HG02943 (cell line): ENCODE measurements at regions not wholly inside any gene's neighbourhood (a gene's known extent, or its start where the extent isn't known, plus 50 kb on each side); places are given as distances from the start of the nearest gene placed in this dataset.
A peak's percentile ranks its signal among the peaks of the same experiment; 100 is the strongest.

Source experiments
- ATAC-seq: cut with Tn5 transposase; IDR thresholded peaks from one replicate; pipeline ENCODE4 v1.9.1; 2021; ENCODE audit warnings: mild to moderate bottlenecking, low read depth, moderate library complexity; ENCODE audit not compliant: unreplicated experiment

- no peak for ATAC-seq
These were observed 130.8 kb upstream of the LNX1 start for GRCh38 chr4:53722110-53722509.

- ATAC-seq = no peak
These were observed 130.0 kb upstream of the LNX1 start for GRCh38 chr4:53721263-53721662.

- no peak for ATAC-seq
These were observed 129.5 kb upstream of the LNX1 start for GRCh38 chr4:53720776-53721175.

- ATAC-seq = no peak
These were observed 125.8 kb upstream of the LNX1 start for GRCh38 chr4:53717064-53717549.

GRCh38 chr4:53716471-53717063, 125.3 kb upstream of the LNX1 start:
- ATAC-seq = no peak

- no peak for ATAC-seq
These were observed 124.7 kb upstream of the LNX1 start for GRCh38 chr4:53716011-53716410.

GRCh38 chr4:53714236-53715140, 123.2 kb upstream of the LNX1 start:
- no peak for ATAC-seq

GRCh38 chr4:53713767-53714166, 122.5 kb upstream of the LNX1 start:
- ATAC-seq = no peak

GRCh38 chr4:53713296-53713695, 122.0 kb upstream of the LNX1 start:
- no peak for ATAC-seq

- ATAC-seq = no peak
These were observed 121.2 kb upstream of the LNX1 start for GRCh38 chr4:53712408-53713020.

- no peak for ATAC-seq
These were observed 120.6 kb upstream of the LNX1 start for GRCh38 chr4:53711926-53712325.

- ATAC-seq = no peak
These were observed 118.4 kb upstream of the LNX1 start for GRCh38 chr4:53709693-53710092.

GRCh38 chr4:53707491-53707890, 116.2 kb upstream of the LNX1 start:
- no peak for ATAC-seq

GRCh38 chr4:53706422-53707032, 115.2 kb upstream of the LNX1 start:
- no peak for ATAC-seq

- ATAC-seq = no peak
These were observed 114.7 kb upstream of the LNX1 start for GRCh38 chr4:53705972-53706371.

GRCh38 chr4:53705151-53705764, 114.0 kb upstream of the LNX1 start:
- ATAC-seq = no peak

GRCh38 chr4:53704329-53704728, 113.0 kb upstream of the LNX1 start:
- ATAC-seq = no peak

GRCh38 chr4:53703267-53703655, 112.0 kb upstream of the LNX1 start:
- ATAC-seq = no peak

GRCh38 chr4:53702334-53703266, 111.3 kb upstream of the LNX1 start:
- ATAC-seq = peak; percentile 82
